AG09309 (cell line): ENCODE measurements at regions not wholly inside any gene's neighbourhood (a gene's known extent, or its start where the extent isn't known, plus 50 kb on each side); places are given as distances from the start of the nearest gene placed in this dataset.
A peak's percentile ranks its signal among the peaks of the same experiment; 100 is the strongest.

Experiments used
- DNase-seq: peaks from one replicate; pipeline ENCODE4 v3.0.0-alpha.2; 2010; ENCODE audit warnings: low read depth
- H3K4me3 ChIP-seq: 2 replicates; pipeline ENCODE4 v1.5.1; 2011; ENCODE audit warnings: mild to moderate bottlenecking, low read depth, low read length, moderate library complexity; ENCODE audit not compliant: control insufficient read depth
- CTCF ChIP-seq: IDR thresholded peaks from 2 replicates; pipeline ENCODE4 v1.5.1; 2011; ENCODE audit warnings: mild to moderate bottlenecking, low read depth, low read length, inconsistent platforms; ENCODE audit not compliant: insufficient read depth, control insufficient read depth; ENCODE audit errors: missing control alignments

- no peak for TF ChIP-seq CTCF
- no peak for DNase-seq
- H3K4me3 ChIP-seq = no peak overlapping the region
Observed at GRCh38 chr11:69406060-69406459, 75.4 kb upstream of the LINC01488 start.

GRCh38 chr11:69409812-69410645, 71.4 kb upstream of the LINC01488 start:
- no peak for DNase-seq
- TF ChIP-seq CTCF = no peak
- no peak overlapping the region for H3K4me3 ChIP-seq

GRCh38 chr11:69411257-69411924, 70.1 kb upstream of the LINC01488 start:
- no peak for TF ChIP-seq CTCF
- H3K4me3 ChIP-seq = no peak overlapping the region
- peak; percentile 52 for DNase-seq

- TF ChIP-seq CTCF = no peak
- no peak for DNase-seq
- no peak overlapping the region for H3K4me3 ChIP-seq
Observed at GRCh38 chr11:69413015-69413801, 68.3 kb upstream of the LINC01488 start.

GRCh38 chr11:69413993-69414392, 67.5 kb upstream of the LINC01488 start:
- H3K4me3 ChIP-seq = no peak overlapping the region
- TF ChIP-seq CTCF = no peak
- no peak for DNase-seq

- H3K4me3 ChIP-seq = no peak overlapping the region
- TF ChIP-seq CTCF = no peak
- DNase-seq = no peak
Observed at GRCh38 chr11:69414773-69415187, 66.7 kb upstream of the LINC01488 start.
